Epithelial cell of esophagus (primary cell): ENCODE measurements at regions not wholly inside any gene's neighbourhood (a gene's known extent, or its start where the extent isn't known, plus 50 kb on each side); places are given as distances from the start of the nearest gene placed in this dataset.

ENCODE experiments used
- DNase-seq: peaks from one replicate; pipeline ENCODE4 v3.0.0; 2010; ENCODE audit warnings: low read depth
- H3K4me3 ChIP-seq: 2 replicates; pipeline ENCODE4 v1.5.1; 2011; ENCODE audit warnings: mild to moderate bottlenecking, low read length, control low read depth
- CTCF ChIP-seq: IDR thresholded peaks from 2 replicates; pipeline ENCODE4 v1.5.1; 2011; ENCODE audit warnings: low read depth, mild to moderate bottlenecking, low read length, control low read depth, inconsistent platforms; ENCODE audit not compliant: insufficient read depth; ENCODE audit errors: missing control alignments

GRCh38 chr1:220367833-220368232, 95.6 kb upstream of the RAB3GAP2 start:
- H3K4me3 ChIP-seq, result no peak overlapping the region
- TF ChIP-seq CTCF, result no peak
- DNase-seq, result no peak

DNA sequence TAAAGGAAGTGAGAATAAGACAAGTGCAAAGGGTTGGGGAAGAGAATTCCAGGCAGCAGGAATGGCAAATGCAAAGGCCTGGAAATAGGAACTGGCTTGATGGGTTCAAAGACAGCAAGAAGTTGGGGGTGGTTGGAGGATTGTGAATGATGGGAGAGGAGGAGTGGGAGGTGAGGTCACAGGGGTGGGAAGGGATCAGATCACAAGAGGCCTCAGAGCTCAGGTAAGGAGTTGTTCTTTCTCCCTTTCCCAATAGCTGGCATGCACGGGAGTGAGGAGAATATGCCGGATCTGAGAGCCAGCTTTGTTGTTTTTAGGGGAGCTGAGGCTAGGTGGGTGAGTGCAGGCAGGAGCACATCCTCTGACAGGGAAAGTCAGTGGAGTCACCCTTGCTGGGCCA, 94.0 kb upstream of the RAB3GAP2 start:
- no peak for TF ChIP-seq CTCF
- no peak overlapping the region for H3K4me3 ChIP-seq
- DNase-seq, result no peak

DNA sequence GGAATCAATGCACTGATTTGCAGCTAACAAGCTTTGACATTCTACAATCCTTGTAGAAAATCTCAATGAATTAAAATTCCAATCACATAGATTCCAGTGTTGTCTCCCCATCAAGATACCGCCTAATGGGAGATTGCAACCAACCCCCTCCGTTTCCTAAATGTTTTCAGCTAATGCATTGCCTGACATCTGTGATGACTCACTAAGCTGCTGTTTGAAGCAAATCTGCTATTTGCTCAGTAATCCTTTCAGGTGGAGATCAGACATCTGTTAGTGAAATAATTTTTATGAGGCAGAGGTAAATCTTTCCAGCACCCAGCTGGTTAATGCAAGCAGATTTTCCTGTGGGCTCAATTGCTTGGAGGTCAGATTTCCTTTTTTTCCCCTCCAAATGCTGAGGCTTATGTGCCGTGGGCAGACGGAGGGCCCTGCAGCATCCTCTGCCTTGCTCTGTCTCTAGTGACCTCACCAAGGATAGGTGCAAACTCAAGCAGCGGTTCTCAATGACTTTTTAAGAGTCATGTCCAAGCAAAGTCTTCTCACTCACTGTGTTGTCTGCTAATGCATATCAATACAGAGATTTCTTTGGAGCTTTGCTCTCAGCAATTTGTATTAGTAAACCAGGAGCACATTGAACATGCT, 91.1 kb upstream of the RAB3GAP2 start:
- no peak for TF ChIP-seq CTCF
- no peak overlapping the region for H3K4me3 ChIP-seq
- peak; percentile 43 for DNase-seq

DNA sequence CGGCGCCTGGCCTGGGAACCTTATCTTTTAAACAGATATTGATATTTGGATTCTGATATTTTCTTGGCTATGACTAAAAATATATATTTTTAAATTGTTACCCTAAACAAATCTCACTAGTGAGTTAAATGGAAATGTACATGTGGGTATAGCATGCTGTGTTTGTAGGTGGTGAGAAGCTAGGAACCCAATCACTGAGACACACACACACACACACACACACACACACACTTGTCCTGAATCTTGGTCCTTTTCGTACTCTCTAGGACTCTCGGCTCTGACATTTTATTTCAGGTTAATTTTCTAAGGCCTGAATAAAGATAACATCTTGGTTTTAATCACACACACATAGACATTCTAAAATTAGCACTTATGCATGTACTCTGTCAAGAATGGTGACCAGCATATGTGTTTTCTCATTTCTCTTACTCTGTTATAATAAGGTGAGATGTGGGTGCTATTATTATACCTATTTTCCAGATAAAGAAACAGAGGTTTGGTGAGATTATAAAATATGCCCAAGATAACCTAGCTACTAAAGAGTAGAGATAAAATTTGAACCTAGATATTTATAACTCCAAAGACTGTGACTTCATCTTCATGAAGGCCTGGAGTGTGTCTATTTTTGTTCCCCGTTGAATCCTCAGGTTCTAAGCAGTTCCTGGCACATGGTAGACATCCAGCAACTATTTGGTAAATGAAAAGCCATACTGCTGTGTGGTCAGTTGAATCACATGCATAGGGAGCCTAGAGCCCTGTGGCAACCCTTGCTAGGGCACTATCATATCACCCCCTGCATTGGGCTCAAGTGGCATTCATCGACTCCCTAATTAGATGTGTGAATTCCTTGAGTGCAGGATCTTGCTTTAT, 85.0 kb upstream of the RAB3GAP2 start:
- no peak overlapping the region for H3K4me3 ChIP-seq
- no peak for DNase-seq
- TF ChIP-seq CTCF, result no peak

DNA sequence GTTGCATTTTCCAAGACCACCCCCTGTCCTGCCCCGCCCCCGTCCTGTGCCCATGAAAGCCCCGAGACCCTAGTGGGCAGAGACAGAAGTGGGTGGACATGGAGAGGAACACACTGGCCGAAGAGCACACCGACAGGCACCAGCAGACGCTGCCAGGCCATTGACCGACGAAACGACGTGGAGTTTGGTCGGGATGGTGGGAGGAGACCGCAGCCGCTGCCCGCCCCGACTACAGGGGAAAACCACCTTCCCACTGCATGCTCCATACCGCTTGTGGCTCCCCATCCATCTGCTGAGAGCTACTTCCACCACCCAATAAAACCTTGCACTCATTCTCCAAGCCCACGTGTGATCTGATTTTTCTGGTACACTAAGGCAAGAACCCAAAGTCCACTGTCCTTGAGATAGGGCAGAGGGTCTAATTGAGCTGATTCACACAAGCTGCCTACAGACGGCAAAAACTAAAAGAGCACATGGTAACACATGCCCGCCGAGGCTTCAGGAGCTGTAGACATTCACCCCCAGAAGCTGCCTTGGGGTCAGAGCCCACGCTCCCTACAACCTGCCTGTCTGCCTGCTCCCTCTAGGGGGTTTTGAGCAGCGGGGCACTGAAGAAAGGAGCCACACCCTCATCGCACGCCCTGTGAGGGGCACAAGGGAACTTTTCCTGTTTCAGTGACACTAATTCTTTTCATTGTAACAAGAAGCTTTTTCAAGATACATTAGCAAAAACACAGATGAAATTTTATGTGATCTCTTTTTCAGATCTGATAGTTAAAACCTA, 81.2 kb upstream of the RAB3GAP2 start:
- no peak overlapping the region for H3K4me3 ChIP-seq
- DNase-seq, result no peak
- no peak for TF ChIP-seq CTCF

- TF ChIP-seq CTCF, result no peak
- no peak overlapping the region for H3K4me3 ChIP-seq
- no peak for DNase-seq
These were observed 76.0 kb upstream of the RAB3GAP2 start for GRCh38 chr1:220348211-220348610.
